ENCODE measurements at regions not wholly inside any gene's neighbourhood (a gene's known extent, or its start where the extent isn't known, plus 50 kb on each side); places are given as distances from the start of the nearest gene placed in this dataset.

GRCh38 chr19:32208060-32208459 lies 137.3 kb upstream of the ZNF507 start:
- no peak for DNase-seq

- no peak for DNase-seq
These were observed 126.0 kb upstream of the ZNF507 start for GRCh38 chr19:32219392-32219791.

GRCh38 chr19:32219881-32220472 lies 125.4 kb upstream of the ZNF507 start:
- no peak for DNase-seq

- no peak for DNase-seq
These were observed 124.5 kb upstream of the ZNF507 start for GRCh38 chr19:32220951-32221350.

- no peak for DNase-seq
These were observed 122.9 kb upstream of the ZNF507 start for GRCh38 chr19:32222556-32222955.

- DNase-seq, result no peak
These were observed 122.3 kb upstream of the ZNF507 start for GRCh38 chr19:32223106-32223505.

GRCh38 chr19:32223595-32224370 lies 121.6 kb upstream of the ZNF507 start:
- DNase-seq, result no peak

- DNase-seq, result peak; percentile 40
These were observed 120.8 kb upstream of the ZNF507 start for GRCh38 chr19:32224371-32225244.

- DNase-seq, result no peak
These were observed 117.7 kb upstream of the ZNF507 start for GRCh38 chr19:32227561-32228165.

GRCh38 chr19:32230441-32230840 lies 115.0 kb upstream of the ZNF507 start:
- DNase-seq, result no peak

GRCh38 chr19:32231020-32231419 lies 114.4 kb upstream of the ZNF507 start:
- no peak for DNase-seq

- DNase-seq, result no peak
These were observed 113.7 kb upstream of the ZNF507 start for GRCh38 chr19:32231691-32232090.

GRCh38 chr19:32232449-32232848 lies 113.0 kb upstream of the ZNF507 start:
- no peak for DNase-seq

GRCh38 chr19:32233091-32233490 lies 112.3 kb upstream of the ZNF507 start:
- DNase-seq, result no peak

GRCh38 chr19:32233885-32234284 lies 111.5 kb upstream of the ZNF507 start:
- DNase-seq, result no peak

- DNase-seq, result no peak
These were observed 110.7 kb upstream of the ZNF507 start for GRCh38 chr19:32234663-32235217.

- DNase-seq, result no peak
These were observed 107.3 kb upstream of the ZNF507 start for GRCh38 chr19:32238076-32238475.

GRCh38 chr19:32240316-32240715 lies 105.1 kb upstream of the ZNF507 start:
- no peak for DNase-seq

GRCh38 chr19:32241306-32241705 lies 104.1 kb upstream of the ZNF507 start:
- DNase-seq, result no peak

- no peak for DNase-seq
These were observed 103.3 kb upstream of the ZNF507 start for GRCh38 chr19:32241932-32242710.

- no peak for DNase-seq
These were observed 99.4 kb upstream of the ZNF507 start for GRCh38 chr19:32246006-32246405.
